ENCODE measurements at regions not wholly inside any gene's neighbourhood (a gene's known extent, or its start where the extent isn't known, plus 50 kb on each side); places are given as distances from the start of the nearest gene placed in this dataset.

- DNase-seq = peak; percentile 35
Observed at GRCh38 chr4:121277194-121278105, 103.4 kb downstream of the QRFPR start.

DNA sequence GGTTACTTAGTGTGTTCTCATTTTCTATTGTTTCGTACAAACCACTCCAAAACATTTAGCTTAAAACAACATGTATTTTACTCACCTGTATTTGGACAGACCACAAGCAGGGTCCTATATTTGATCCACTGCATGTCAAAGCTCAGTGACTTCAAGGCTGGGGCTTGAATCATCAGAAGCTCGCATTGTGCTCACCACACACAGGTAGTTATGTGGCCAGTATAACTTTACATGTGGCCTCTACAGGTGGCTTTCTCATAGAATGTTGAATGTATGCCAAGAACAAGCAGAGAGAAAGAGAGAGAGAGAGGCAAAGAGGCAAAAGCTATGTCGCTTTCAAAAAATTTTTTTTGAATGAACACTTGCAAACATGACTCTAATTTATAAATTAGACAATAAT lies 107.6 kb downstream of the QRFPR start:
- DNase-seq = no peak

- DNase-seq = peak; percentile 88
Observed at GRCh38 chr4:121272526-121272925, 108.3 kb downstream of the QRFPR start.

DNA sequence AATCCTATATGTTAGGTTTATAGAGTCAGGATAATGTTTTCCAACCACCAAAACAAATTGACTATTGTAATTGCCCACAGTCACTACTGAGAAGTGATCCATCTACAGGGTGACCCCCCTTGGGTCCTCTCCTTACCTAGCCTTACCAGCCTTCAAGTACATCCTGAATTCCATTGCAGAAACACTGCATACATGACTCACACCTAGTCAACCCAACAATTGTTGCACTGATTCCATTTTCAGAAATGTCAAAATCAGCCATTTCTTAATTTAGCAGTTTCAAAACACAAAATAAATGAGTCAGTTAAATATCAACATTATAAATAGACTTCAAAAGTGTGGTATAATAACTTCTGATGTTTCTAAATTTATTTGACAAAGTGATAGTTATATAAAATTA lies 106.3 kb upstream of the TNIP3 start:
- DNase-seq = no peak

DNA sequence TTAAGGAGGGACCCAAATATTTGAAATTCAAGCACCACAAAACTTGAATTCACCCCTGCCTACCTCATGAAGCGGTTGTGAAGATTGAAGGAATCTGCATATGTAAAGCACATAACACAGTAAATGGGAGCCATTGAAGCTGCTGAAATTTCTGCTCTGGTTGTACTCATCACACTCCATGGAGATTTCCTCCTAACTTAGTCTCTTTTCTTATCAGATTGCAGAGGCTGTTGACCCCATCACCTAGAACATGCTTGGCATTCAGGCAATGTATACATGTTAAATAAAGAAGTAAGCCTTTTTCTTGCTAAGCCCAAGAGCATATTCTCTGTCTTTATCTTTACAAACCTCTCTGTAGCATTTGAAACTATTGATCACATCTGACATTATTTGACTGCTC lies 104.9 kb upstream of the TNIP3 start:
- DNase-seq = no peak

DNA sequence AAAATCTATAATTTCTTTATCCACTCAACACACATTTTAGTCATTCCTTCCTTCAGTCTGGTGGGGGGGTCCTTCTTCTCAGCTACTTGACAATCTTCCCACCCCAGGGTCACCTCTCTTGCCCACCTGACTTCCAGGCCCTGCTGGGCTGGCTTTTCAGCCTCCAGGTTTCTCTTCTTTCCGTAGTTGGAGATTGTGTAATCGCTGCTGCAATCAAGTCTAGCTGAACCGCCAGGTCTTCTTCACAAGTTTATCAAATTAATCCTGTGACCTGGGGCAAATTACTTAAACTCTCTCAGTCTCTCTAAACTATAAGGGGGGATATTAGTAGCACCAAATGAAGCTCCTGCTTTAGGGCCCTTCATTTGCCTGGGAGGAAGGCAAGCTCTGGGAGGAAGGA lies 102.9 kb upstream of the TNIP3 start:
- no peak for DNase-seq

DNA sequence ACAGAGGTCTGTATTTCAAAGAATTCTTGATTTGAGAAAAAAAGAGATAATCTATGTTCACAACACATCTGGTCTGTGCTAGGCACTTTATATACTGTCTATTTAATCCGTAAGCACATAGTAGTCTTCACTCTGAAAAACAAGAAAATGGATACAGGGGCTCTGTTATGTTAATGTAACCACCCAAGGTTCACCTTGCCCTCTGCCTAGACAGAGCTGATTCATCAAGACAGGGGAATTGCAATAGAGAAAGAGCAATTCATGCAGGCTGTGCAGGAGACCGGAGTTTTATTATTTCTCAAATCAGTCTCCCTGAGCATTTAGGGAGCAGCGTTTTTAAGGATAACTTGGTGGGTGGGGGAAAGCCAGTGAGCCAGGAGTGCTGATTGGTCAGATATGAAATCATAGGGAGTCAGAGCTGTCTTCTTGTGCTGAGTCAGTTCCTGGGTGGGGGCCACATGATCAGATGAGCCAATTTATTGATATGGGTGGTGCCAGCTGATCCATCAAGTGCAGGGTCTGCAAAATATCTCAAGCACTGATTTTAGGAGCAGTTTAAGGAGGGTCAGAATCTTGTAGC lies 92.9 kb upstream of the TNIP3 start:
- peak; percentile 79 for DNase-seq

- DNase-seq = peak; percentile 95
Observed at GRCh38 chr4:121255986-121256750, 92.0 kb upstream of the TNIP3 start.

DNA sequence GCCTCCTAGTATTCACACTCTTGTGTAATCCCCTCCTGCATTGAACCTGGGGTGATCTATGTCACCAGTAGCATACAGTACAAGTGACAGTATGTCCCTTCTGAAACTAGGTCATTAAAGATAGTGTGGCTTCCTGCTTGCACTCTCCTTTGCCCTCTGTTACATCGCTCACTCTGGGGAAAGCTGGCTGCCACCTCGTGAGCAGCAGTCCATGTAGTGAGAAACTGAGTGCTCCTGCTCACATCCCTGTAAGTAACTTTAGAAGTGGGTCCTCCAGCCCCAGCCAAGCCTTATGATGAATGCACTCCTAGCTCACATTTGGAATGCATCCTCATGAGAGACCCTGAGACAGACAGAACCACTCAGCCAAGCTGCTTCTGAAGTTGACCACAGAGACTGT lies 89.8 kb upstream of the TNIP3 start:
- DNase-seq = no peak

- peak; percentile 70 for DNase-seq
Observed at GRCh38 chr4:121252224-121252806, 88.2 kb upstream of the TNIP3 start.

DNA sequence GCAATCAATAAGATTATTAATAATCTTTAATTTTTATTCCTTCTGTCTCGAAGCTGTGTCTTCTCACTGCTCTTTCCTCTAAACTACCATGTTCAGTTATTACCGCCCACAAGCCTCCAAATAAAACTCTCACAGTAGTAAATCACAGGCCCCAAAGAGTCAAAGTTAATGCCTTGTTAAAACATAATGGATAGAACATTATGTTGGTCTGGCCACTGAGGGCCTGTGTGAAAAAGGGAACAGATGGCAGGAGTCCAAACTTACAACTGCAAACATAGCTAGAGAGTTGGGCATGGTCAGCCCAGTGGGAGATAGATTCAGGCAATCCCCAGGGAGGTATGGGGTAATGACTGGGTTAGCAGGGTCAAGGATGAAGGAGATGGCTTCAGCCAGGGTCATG lies 84.6 kb upstream of the TNIP3 start:
- DNase-seq = no peak

GRCh38 chr4:121246698-121247097 lies 82.6 kb upstream of the TNIP3 start:
- DNase-seq = no peak

- DNase-seq = peak; percentile 55
Observed at GRCh38 chr4:121243485-121243884, 79.4 kb upstream of the TNIP3 start.

- DNase-seq = no peak
Observed at GRCh38 chr4:121242188-121242750, 78.1 kb upstream of the TNIP3 start.

GRCh38 chr4:121239951-121240350 lies 75.8 kb upstream of the TNIP3 start:
- no peak for DNase-seq

GRCh38 chr4:121238461-121238860 lies 74.3 kb upstream of the TNIP3 start:
- no peak for DNase-seq

GRCh38 chr4:121237069-121237399 lies 72.9 kb upstream of the TNIP3 start:
- no peak for DNase-seq

DNA sequence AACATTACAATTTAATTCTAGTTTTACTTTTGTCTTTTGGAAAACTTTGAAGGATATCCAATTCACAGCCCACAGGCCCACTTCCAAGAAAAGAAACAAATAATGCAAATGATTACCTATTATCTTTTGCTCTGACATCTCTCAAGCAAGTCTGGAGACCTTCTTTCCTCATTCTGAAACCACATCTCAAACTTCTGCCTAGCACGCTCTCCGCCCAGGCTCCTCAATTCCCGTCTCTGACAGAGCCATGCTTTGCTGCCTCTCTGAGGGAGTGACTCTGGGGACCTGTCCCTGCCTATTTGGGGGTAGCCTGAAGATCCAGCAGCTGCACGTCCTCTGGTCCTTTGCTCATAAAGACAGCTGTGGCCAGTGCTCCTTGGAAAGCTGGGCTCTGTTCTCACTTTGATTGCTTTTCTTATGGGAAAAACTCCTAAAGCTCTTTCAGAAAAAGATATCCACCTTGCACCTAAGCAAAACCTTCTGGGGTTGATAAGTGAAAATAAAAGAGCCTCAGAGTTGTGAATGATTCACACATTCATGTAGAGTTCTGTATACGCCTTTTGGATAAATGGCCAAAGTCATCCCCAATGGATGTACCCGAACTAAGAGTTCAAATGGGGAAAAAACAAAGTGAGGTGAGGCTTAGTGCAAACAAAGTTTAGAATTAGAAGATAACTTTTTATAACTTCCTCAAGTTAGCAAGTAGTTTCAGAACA lies 72.4 kb upstream of the TNIP3 start:
- no peak for DNase-seq

DNA sequence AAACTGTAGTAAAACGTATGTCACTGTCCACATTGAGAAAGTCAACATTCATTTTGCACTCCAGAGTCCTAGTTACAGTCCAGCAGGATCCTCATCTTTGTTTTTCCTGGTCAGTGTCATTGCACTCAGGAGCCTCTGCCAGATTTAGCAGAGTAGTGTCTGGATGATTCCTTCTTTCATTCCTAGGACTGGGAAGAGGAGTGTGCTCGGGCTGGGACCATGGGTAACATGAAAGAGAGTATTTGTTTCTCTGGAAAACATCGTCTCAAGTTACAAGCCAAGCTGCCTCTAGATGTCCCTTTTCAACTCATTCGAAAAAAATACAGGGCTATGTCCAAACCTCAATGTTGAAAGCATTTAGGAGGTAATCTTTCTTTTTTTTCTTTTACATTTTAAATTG lies 69.9 kb upstream of the TNIP3 start:
- no peak for DNase-seq

- no peak for DNase-seq
Observed at GRCh38 chr4:121229993-121230392, 65.9 kb upstream of the TNIP3 start.

- no peak for DNase-seq
Observed at GRCh38 chr4:121228848-121229247, 64.7 kb upstream of the TNIP3 start.

- peak; percentile 32 for DNase-seq
Observed at GRCh38 chr4:121227341-121227792, 63.2 kb upstream of the TNIP3 start.
